Naive thymus-derived CD4-positive, alpha-beta T cell (primary cell): ENCODE measurements at regions not wholly inside any gene's neighbourhood (a gene's known extent, or its start where the extent isn't known, plus 50 kb on each side); places are given as distances from the start of the nearest gene placed in this dataset.

ENCODE experiments used
- ATAC-seq: fragments of 150-1000 bp; cut with Tn5 transposase; 2 replicates; pipeline ENCODE4 v1.10.0; 2021; ENCODE audit warnings: mild to moderate bottlenecking, moderate library complexity
- CTCF ChIA-PET: fragments of 350-600 bp; sonication (Branson Sonifier 250); formaldehyde crosslinking; loops from one replicate; lab custom pipeline; 2021; ENCODE audit warnings: antibody characterized with exemption; lab: Charles Lee
- POLR2A ChIA-PET: fragments of 350-600 bp; sonication (Branson Sonifier 250); formaldehyde crosslinking; loops from one replicate; lab custom pipeline; 2021; ENCODE audit warnings: antibody characterized with exemption, inconsistent platforms; lab: Charles Lee
- DNase-seq, 9 donors: peaks; one replicate each; pipeline versions ENCODE4 v3.0.0 to v3.0.0-alpha.2; 2020 to 2022; ENCODE audit warnings: mixed read lengths in 1 of 9
- H3K27ac ChIP-seq: one replicate; pipeline ENCODE4 v1.7.0; 2013; ENCODE audit warnings: mild to moderate bottlenecking, low read depth, low read length, moderate library complexity
- H3K27me3 ChIP-seq, 2 donors: one replicate each; pipeline ENCODE4 v1.7.0; 2013; ENCODE audit warnings: low read length in 2 of 2, mild to moderate bottlenecking in 2 of 2, moderate library complexity in 2 of 2; ENCODE audit not compliant: control insufficient read depth in 2 of 2, insufficient read depth in 2 of 2
- H3K36me3 ChIP-seq, 3 experiments: 1 replicate in 2 of 3; 2 replicates in 1 of 3; pipeline ENCODE4 v1.7.0; 2013; ENCODE audit warnings: low read length in 3 of 3, mild to moderate bottlenecking in 3 of 3, moderate library complexity in 1 of 3; ENCODE audit not compliant: insufficient read depth in 3 of 3, control insufficient read depth in 2 of 3
- H3K4me1 ChIP-seq, 2 donors: one replicate each; pipeline ENCODE4 v1.7.0; 2013; ENCODE audit warnings: low read length in 2 of 2, mild to moderate bottlenecking in 2 of 2, moderate library complexity in 1 of 2; ENCODE audit not compliant: control insufficient read depth in 2 of 2, insufficient read depth in 2 of 2
- H3K4me3 ChIP-seq: 2 replicates; pipeline ENCODE4 v1.7.0; 2013; ENCODE audit warnings: mild to moderate bottlenecking, low read length
- H3K9me3 ChIP-seq, 3 experiments: 1 replicate in 2 of 3; 2 replicates in 1 of 3; pipeline ENCODE4 v1.7.0; 2013; ENCODE audit warnings: low read length in 3 of 3; ENCODE audit not compliant: control insufficient read depth in 2 of 3
- H3K27ac Mint-ChIP-seq, 9 donors: one replicate each; pipeline ENCODE4 v1.8.0; 2020 to 2022; ENCODE audit warnings: mixed read lengths in 9 of 9, mild to moderate bottlenecking in 8 of 9, moderate library complexity in 5 of 9, inconsistent platforms in 2 of 9
- H3K27me3 Mint-ChIP-seq, 5 donors: one replicate each; pipeline ENCODE4 v1.8.0; 2021 to 2022; ENCODE audit warnings: mixed read lengths in 5 of 5, mild to moderate bottlenecking in 1 of 5
- H3K36me3 Mint-ChIP-seq, 5 donors: one replicate each; pipeline ENCODE4 v1.8.0; 2020 to 2022; ENCODE audit warnings: mixed read lengths in 5 of 5, mild to moderate bottlenecking in 3 of 5, inconsistent platforms in 1 of 5
- H3K4me1 Mint-ChIP-seq, 7 donors: one replicate each; pipeline ENCODE4 v1.8.0; 2020 to 2022; ENCODE audit warnings: mixed read lengths in 7 of 7, mild to moderate bottlenecking in 3 of 7, inconsistent platforms in 1 of 7
- H3K4me3 Mint-ChIP-seq, 10 donors: one replicate each; pipeline ENCODE4 v1.8.0; 2020 to 2022; ENCODE audit warnings: mild to moderate bottlenecking in 10 of 10, mixed read lengths in 10 of 10, moderate library complexity in 6 of 10, inconsistent platforms in 2 of 10
- H3K9me3 Mint-ChIP-seq, 11 donors: one replicate each; pipeline ENCODE4 v1.8.0; 2020 to 2022; ENCODE audit warnings: mixed read lengths in 11 of 11, mild to moderate bottlenecking in 4 of 11, inconsistent platforms in 1 of 11, moderate library complexity in 1 of 11
- intact Hi-C, 2 donors: fragments of 100-400 bp; cut with micrococcal nuclease; formaldehyde crosslinking; loops; one replicate each; pipeline ENCODE4 v1.15.1; 2023

DNA sequence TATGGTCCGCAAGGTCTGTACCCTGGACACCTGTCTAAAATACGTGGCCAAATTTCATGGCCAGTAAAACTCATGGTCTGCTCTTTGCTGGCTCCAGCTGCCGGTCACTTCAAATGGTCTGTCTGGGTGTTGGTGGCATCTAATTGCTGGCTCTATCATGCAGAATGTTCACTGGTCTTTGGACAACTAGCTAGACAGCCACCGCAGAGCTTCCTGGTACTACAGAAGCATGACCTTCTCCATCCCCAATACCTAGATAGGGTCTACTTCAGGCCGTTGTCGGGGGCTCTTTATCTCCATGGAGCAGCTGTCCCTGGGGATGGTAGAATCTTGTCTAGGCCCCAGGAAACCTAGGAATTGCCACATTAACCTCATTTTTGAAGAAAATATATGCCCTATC, 88.4 kb upstream of the RMDN2 start:
- no peak overlapping the region for H3K27ac Mint-ChIP-seq

GRCh38 chr2:37837628-37838328, 87.3 kb upstream of the RMDN2 start:
- POLR2A ChIA-PET = no interaction called here

More for the DNA sequence above, 88.4 kb upstream of the RMDN2 start:
- H3K4me1 ChIP-seq = no peaks in the 10 kb centered on the region
- POLR2A ChIA-PET = no interaction called here
- Mint-ChIP-seq H3K4me3 (no peak overlapping the region), H3K27me3 (peaks cover 0 to 8% (median 3%) of the 10 kb centered on the region in 5 donors), H3K9me3 (no peaks in the 10 kb centered on the region), H3K4me1 (peaks cover 0 to 12% (median 2%) of the 10 kb centered on the region in 7 donors), H3K36me3 (no peaks in the 10 kb centered on the region)
- no peaks in the 10 kb centered on the region for H3K9me3 ChIP-seq
- ATAC-seq (no peak), DNase-seq (no peak)
- H3K36me3 ChIP-seq = no peaks in the 10 kb centered on the region
- intact Hi-C loops = loop anchor here in 1 of 2 donors (10.0 kb wide), 1 partner anchor 552 kb away; no protein-coding TSS in a partner anchor
- H3K27ac ChIP-seq = no peak overlapping the region
- CTCF ChIA-PET = interaction anchor here (0.7 to 12.9 kb wide), 4 partner anchors 125 to 440 kb away, joined by 3 to 209 read pairs (median 6); no protein-coding TSS in a partner anchor
- no peaks in the 10 kb centered on the region for H3K27me3 ChIP-seq
- no peak overlapping the region for H3K4me3 ChIP-seq

GRCh38 chr2:37838541-37839167, 86.4 kb upstream of the RMDN2 start:
- ChIA-PET CTCF (interaction anchor here (0.9 to 2.5 kb wide), 3 partner anchors 423 to 448 kb away, joined by 3 to 8 read pairs (median 3); no protein-coding TSS in a partner anchor), POLR2A (no interaction called here)
- Histone ChIP-seq H3K36me3 (no peaks in the 10 kb centered on the region), H3K4me1 (no peaks in the 10 kb centered on the region), H3K27ac (no peak overlapping the region), H3K9me3 (no peaks in the 10 kb centered on the region), H3K27me3 (no peaks in the 10 kb centered on the region), H3K4me3 (no peak overlapping the region)
- Mint-ChIP-seq H3K4me3 (no peak overlapping the region), H3K36me3 (no peaks in the 10 kb centered on the region), H3K9me3 (no peaks in the 10 kb centered on the region), H3K4me1 (peaks cover 0 to 7% (median 0%) of the 10 kb centered on the region in 7 donors), H3K27ac (no peak overlapping the region), H3K27me3 (peaks cover 0 to 17% (median 9%) of the 10 kb centered on the region in 5 donors)
- no peak for DNase-seq
- no peak for ATAC-seq
- intact Hi-C loops = loop anchor here in 1 of 2 donors (10.0 kb wide), 1 partner anchor 554 kb away; no protein-coding TSS in a partner anchor

More at GRCh38 chr2:37837628-37838328, 87.3 kb upstream of the RMDN2 start:
- intact Hi-C loops = loop anchor here in 1 of 2 donors (10.0 kb wide), 1 partner anchor 553 kb away; no protein-coding TSS in a partner anchor
- Histone ChIP-seq H3K4me3 (no peak overlapping the region), H3K27me3 (no peaks in the 10 kb centered on the region), H3K4me1 (no peaks in the 10 kb centered on the region), H3K9me3 (no peaks in the 10 kb centered on the region), H3K27ac (no peak overlapping the region), H3K36me3 (no peaks in the 10 kb centered on the region)
- Mint-ChIP-seq H3K27me3 (peaks cover 0 to 12% (median 4%) of the 10 kb centered on the region in 5 donors), H3K36me3 (no peaks in the 10 kb centered on the region), H3K27ac (no peak overlapping the region), H3K9me3 (no peaks in the 10 kb centered on the region), H3K4me1 (peaks cover 0 to 10% (median 0%) of the 10 kb centered on the region in 7 donors), H3K4me3 (no peak overlapping the region)
- CTCF ChIA-PET = interaction anchor here (0.9 to 2.5 kb wide), 2 partner anchors 441 to 447 kb away, joined by 3 to 8 read pairs; no protein-coding TSS in a partner anchor
- no peak for DNase-seq
- ATAC-seq = no peak

DNA sequence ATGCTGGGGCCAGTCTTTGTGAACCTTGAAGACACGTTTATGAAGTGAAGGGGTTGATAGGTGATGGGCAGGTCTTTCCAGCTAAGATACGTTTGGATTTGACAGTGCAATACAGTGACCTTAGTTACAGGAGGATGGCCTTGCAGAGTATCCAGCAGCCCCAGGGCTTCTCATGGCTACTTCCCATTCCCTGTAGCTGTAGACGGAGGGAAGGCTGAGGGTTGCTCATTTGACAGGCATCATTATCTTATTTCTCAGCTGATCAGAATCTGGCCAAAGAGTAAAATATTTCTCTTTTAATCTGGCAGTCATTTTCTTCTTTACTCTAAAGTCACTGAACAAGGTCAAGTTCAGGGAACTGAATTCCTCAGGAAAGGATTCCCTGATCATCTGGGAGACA, 85.1 kb upstream of the RMDN2 start:
- Mint-ChIP-seq H3K9me3 (no peaks in the 10 kb centered on the region), H3K36me3 (no peaks in the 10 kb centered on the region), H3K27ac (no peak overlapping the region), H3K4me3 (no peak overlapping the region), H3K27me3 (peaks cover 3 to 26% (median 9%) of the 10 kb centered on the region in 5 donors), H3K4me1 (peaks cover 0 to 6% (median 0%) of the 10 kb centered on the region in 7 donors)
- no peaks in the 10 kb centered on the region for H3K36me3 ChIP-seq
- intact Hi-C loops = loop anchor here in 1 of 2 donors (10.0 kb wide), 1 partner anchor 555 kb away; no protein-coding TSS in a partner anchor
- H3K27ac ChIP-seq = no peak overlapping the region
- H3K4me3 ChIP-seq = no peak overlapping the region
- no peaks in the 10 kb centered on the region for H3K27me3 ChIP-seq
- ChIA-PET CTCF (interaction anchor here (0.9 to 1.0 kb wide), 2 partner anchors 426 to 444 kb away, joined by 3 to 6 read pairs; no protein-coding TSS in a partner anchor), POLR2A (no interaction called here)
- DNase-seq (no peak), ATAC-seq (no peak)
- no peaks in the 10 kb centered on the region for H3K9me3 ChIP-seq
- H3K4me1 ChIP-seq = no peaks in the 10 kb centered on the region

- Histone ChIP-seq H3K36me3 (no peaks in the 10 kb centered on the region), H3K4me1 (no peaks in the 10 kb centered on the region), H3K4me3 (no peak overlapping the region), H3K27ac (no peak overlapping the region), H3K9me3 (no peaks in the 10 kb centered on the region), H3K27me3 (no peaks in the 10 kb centered on the region)
- Mint-ChIP-seq H3K36me3 (no peaks in the 10 kb centered on the region), H3K27me3 (peaks cover 3 to 27% (median 10%) of the 10 kb centered on the region in 5 donors), H3K27ac (no peak overlapping the region), H3K9me3 (no peaks in the 10 kb centered on the region), H3K4me3 (no peak overlapping the region), H3K4me1 (no peaks in the 10 kb centered on the region)
- DNase-seq (no peak), ATAC-seq (no peak)
- ChIA-PET POLR2A (interaction anchor here (0.5 kb wide), 1 partner anchor 307 kb away, joined by 3 read pairs; no protein-coding TSS in a partner anchor), CTCF (interaction anchor here (0.6 kb wide), 1 partner anchor 34 kb away, joined by 3 read pairs; no protein-coding TSS in a partner anchor)
- intact Hi-C loops = no loop called here
These were observed 82.2 kb upstream of the RMDN2 start for GRCh38 chr2:37842732-37843440.

- DNase-seq = no peak
- peaks cover 3 to 25% (median 10%) of the 10 kb centered on the region in 5 donors for H3K27me3 Mint-ChIP-seq
- ChIA-PET CTCF (no interaction called here), POLR2A (interaction anchor here (0.5 kb wide), 1 partner anchor 308 kb away, joined by 3 read pairs; no protein-coding TSS in a partner anchor)
- H3K9me3 Mint-ChIP-seq = no peaks in the 10 kb centered on the region
- Histone ChIP-seq H3K9me3 (no peaks in the 10 kb centered on the region), H3K27ac (no peak overlapping the region), H3K36me3 (no peaks in the 10 kb centered on the region), H3K4me3 (no peak overlapping the region), H3K27me3 (no peaks in the 10 kb centered on the region), H3K4me1 (no peaks in the 10 kb centered on the region)
- H3K4me1 Mint-ChIP-seq = no peaks in the 10 kb centered on the region
- no peak overlapping the region for H3K4me3 Mint-ChIP-seq
- no peak overlapping the region for H3K27ac Mint-ChIP-seq
- no peaks in the 10 kb centered on the region for H3K36me3 Mint-ChIP-seq
- intact Hi-C loops = no loop called here
- no peak for ATAC-seq
These were observed 81.5 kb upstream of the RMDN2 start for GRCh38 chr2:37843556-37843955.
